SH-SY5Y (cell line): ENCODE measurements at regions not wholly inside any gene's neighbourhood (a gene's known extent, or its start where the extent isn't known, plus 50 kb on each side); places are given as distances from the start of the nearest gene placed in this dataset.

Experiments
- GATA2 ChIP-seq: IDR thresholded peaks from 2 replicates; pipeline ENCODE4 v1.6.1; 2011; ENCODE audit warnings: mild to moderate bottlenecking, low read depth, low read length
- GATA3 ChIP-seq: IDR thresholded peaks from 2 replicates; pipeline ENCODE4 v1.6.1; 2011; ENCODE audit warnings: low read depth, mild to moderate bottlenecking, low read length, moderate library complexity

- TF ChIP-seq GATA2 (no peak), GATA3 (no peak)
These were observed 152.0 kb upstream of the HS3ST3A1 start for GRCh38 chr17:13753771-13754170.
